ENCODE measurements at regions not wholly inside any gene's neighbourhood (a gene's known extent, or its start where the extent isn't known, plus 50 kb on each side); places are given as distances from the start of the nearest gene placed in this dataset.

GRCh38 chr3:135691240-135691639 is 274.3 kb upstream of the PPP2R3A start:
- TF ChIP-seq, protein P1, sequence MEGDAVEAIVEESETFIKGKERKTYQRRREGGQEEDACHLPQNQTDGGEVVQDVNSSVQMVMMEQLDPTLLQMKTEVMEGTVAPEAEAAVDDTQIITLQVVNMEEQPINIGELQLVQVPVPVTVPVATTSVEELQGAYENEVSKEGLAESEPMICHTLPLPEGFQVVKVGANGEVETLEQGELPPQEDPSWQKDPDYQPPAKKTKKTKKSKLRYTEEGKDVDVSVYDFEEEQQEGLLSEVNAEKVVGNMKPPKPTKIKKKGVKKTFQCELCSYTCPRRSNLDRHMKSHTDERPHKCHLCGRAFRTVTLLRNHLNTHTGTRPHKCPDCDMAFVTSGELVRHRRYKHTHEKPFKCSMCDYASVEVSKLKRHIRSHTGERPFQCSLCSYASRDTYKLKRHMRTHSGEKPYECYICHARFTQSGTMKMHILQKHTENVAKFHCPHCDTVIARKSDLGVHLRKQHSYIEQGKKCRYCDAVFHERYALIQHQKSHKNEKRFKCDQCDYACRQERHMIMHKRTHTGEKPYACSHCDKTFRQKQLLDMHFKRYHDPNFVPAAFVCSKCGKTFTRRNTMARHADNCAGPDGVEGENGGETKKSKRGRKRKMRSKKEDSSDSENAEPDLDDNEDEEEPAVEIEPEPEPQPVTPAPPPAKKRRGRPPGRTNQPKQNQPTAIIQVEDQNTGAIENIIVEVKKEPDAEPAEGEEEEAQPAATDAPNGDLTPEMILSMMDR (IDR thresholded peaks at IDR 0.05; ENCODE audit: borderline replicate concordance, extremely low read depth, low read length, poor library complexity, severe bottlenecking): no peak
- no peak for TF ChIP-seq EZH2 (IDR thresholded peaks at IDR 0.05; ENCODE audit: borderline replicate concordance, low read depth, low read length, severe bottlenecking)

Data from DND-41 (cell line).